IMR-90 (cell line): ENCODE measurements at regions not wholly inside any gene's neighbourhood (a gene's known extent, or its start where the extent isn't known, plus 50 kb on each side); places are given as distances from the start of the nearest gene placed in this dataset.

Source experiments
- ATAC-seq: fragments of 200-7000 bp; cut with Tn5 transposase; 2 replicates; pipeline ENCODE4 v1.9.1; 2020; ENCODE audit warnings: low read depth, mild to moderate bottlenecking, moderate library complexity
- BruUV-seq: library from RNA; stranded (reverse); fragments of 400-500 nt; replicated peaks from 2 replicates; lab custom pipeline; 2021; lab: Mats Ljungman, UMichigan
- CTCF ChIA-PET: fragments of 300-600 bp; formaldehyde crosslinking; extraction: SDS; loops from one replicate; lab custom pipeline; 2021; ENCODE audit warnings: antibody characterized with exemption; lab: Yijun Ruan, JAX
- POLR2A ChIA-PET: fragments of 300-600 bp; sonication (Branson Sonifier 250); formaldehyde crosslinking; loops from one replicate; lab custom pipeline; 2022; ENCODE audit warnings: antibody characterized with exemption; ENCODE audit not compliant: unreplicated experiment; lab: Charles Lee
- DNase-seq: peaks from one replicate; pipeline ENCODE4 v3.0.0; 2013
- H2AFZ ChIP-seq: replicated peaks from 2 replicates; pipeline ENCODE3; 2013; ENCODE audit warnings: low read length, mild to moderate bottlenecking; ENCODE audit not compliant: poor library complexity
- H2AK5ac ChIP-seq: 2 replicates; pipeline ENCODE4 v1.6.1; 2013; ENCODE audit warnings: low read depth, low read length, inconsistent platforms
- H2AK9ac ChIP-seq: replicated peaks from 2 replicates; pipeline ENCODE3; 2013; ENCODE audit warnings: mild to moderate bottlenecking, low read depth, low read length, moderate library complexity; ENCODE audit not compliant: poor library complexity
- H2BK120ac ChIP-seq: 2 replicates; pipeline ENCODE4 v1.6.1; 2013; ENCODE audit warnings: low read depth, low read length, inconsistent platforms
- H2BK15ac ChIP-seq: 3 replicates; pipeline ENCODE4 v1.6.1; 2013; ENCODE audit warnings: low read depth, low read length, inconsistent platforms
- H2BK20ac ChIP-seq: 2 replicates; pipeline ENCODE4 v1.6.1; 2013; ENCODE audit warnings: low read depth, mild to moderate bottlenecking, inconsistent platforms, low read length, moderate library complexity
- H2BK5ac ChIP-seq: 2 replicates; pipeline ENCODE4 v1.6.1; 2013; ENCODE audit warnings: mild to moderate bottlenecking, low read depth, low read length, inconsistent platforms; ENCODE audit not compliant: poor library complexity, severe bottlenecking
- H3K14ac ChIP-seq: replicated peaks from 2 replicates; pipeline ENCODE4 v1.6.1; 2013; ENCODE audit warnings: low read depth, low read length, inconsistent platforms
- H3K18ac ChIP-seq: 2 replicates; pipeline ENCODE4 v1.6.1; 2013; ENCODE audit warnings: low read depth, low read length, control low read depth
- H3K23ac ChIP-seq: 2 replicates; pipeline ENCODE4 v1.6.1; 2013; ENCODE audit warnings: low read depth, low read length, inconsistent platforms
- H3K27ac ChIP-seq: 2 replicates; pipeline ENCODE4 v1.5.1; 2013; ENCODE audit warnings: mild to moderate bottlenecking, control low read depth, low read length; ENCODE audit not compliant: insufficient read depth
- H3K27me3 ChIP-seq: 2 replicates; pipeline ENCODE4 v1.6.1; 2013; ENCODE audit warnings: low read length; ENCODE audit not compliant: control insufficient read depth, insufficient read depth
- H3K36me3 ChIP-seq: 2 replicates; pipeline ENCODE4 v1.6.1; 2013; ENCODE audit warnings: low read length, mixed read lengths; ENCODE audit not compliant: control insufficient read depth, insufficient read depth
- H3K4ac ChIP-seq: 2 replicates; pipeline ENCODE4 v1.6.1; 2013; ENCODE audit warnings: low read depth, low read length, inconsistent platforms
- H3K4me1 ChIP-seq: 2 replicates; pipeline ENCODE4 v1.6.1; 2013; ENCODE audit warnings: low read length, mixed read lengths; ENCODE audit not compliant: control insufficient read depth, insufficient read depth
- H3K4me2 ChIP-seq: 2 replicates; pipeline ENCODE4 v1.6.1; 2013; ENCODE audit warnings: low read depth, mild to moderate bottlenecking, control low read depth, low read length, moderate library complexity
- H3K4me3 ChIP-seq: 2 replicates; pipeline ENCODE4 v1.5.1; 2013; ENCODE audit warnings: low read depth, mild to moderate bottlenecking, control low read depth, low read length, moderate library complexity; ENCODE audit not compliant: insufficient read depth
- H3K56ac ChIP-seq: 2 replicates; pipeline ENCODE4 v1.6.1; 2013; ENCODE audit warnings: low read length, inconsistent platforms; ENCODE audit not compliant: insufficient read depth; ENCODE audit errors: extremely low read depth
- H3K79me1 ChIP-seq, 2 experiments: 2 replicates each; pipeline ENCODE4 v1.6.1; 2013; ENCODE audit warnings: low read length in 2 of 2, inconsistent platforms in 1 of 2, low read depth in 1 of 2
- H3K9ac ChIP-seq: 2 replicates; pipeline ENCODE4 v1.6.1; 2013; ENCODE audit warnings: low read depth, low read length, control low read depth
- H3K9me1 ChIP-seq: 2 replicates; pipeline ENCODE4 v1.6.1; 2013; ENCODE audit warnings: low read length, inconsistent platforms; ENCODE audit not compliant: insufficient read depth
- H3K9me3 ChIP-seq: 2 replicates; pipeline ENCODE4 v1.6.1; 2013; ENCODE audit warnings: low read length; ENCODE audit not compliant: control insufficient read depth, insufficient read depth
- H4K20me1 ChIP-seq: 2 replicates; pipeline ENCODE4 v1.6.1; 2013; ENCODE audit warnings: low read length, inconsistent platforms; ENCODE audit not compliant: insufficient read depth
- H4K5ac ChIP-seq: 2 replicates; pipeline ENCODE4 v1.6.1; 2013; ENCODE audit warnings: mild to moderate bottlenecking, low read depth, low read length, control low read depth
- H4K8ac ChIP-seq, 2 experiments: 2 replicates each; pipeline ENCODE4 v1.6.1; 2013; ENCODE audit warnings: low read depth in 2 of 2, low read length in 2 of 2, control low read depth in 1 of 2, inconsistent platforms in 1 of 2
- H4K91ac ChIP-seq: 2 replicates; pipeline ENCODE4 v1.6.1; 2013; ENCODE audit warnings: low read depth, low read length, inconsistent platforms; ENCODE audit not compliant: insufficient read depth
- BHLHE40 ChIP-seq: fragments of 150-350 bp; IDR thresholded peaks from 2 replicates; pipeline ENCODE4 v1.6.1; 2016; ENCODE audit warnings: mild to moderate bottlenecking, low read depth, low read length
- CEBPB ChIP-seq: IDR thresholded peaks from 2 replicates; pipeline ENCODE4 v1.6.1; 2012; ENCODE audit warnings: low read depth, low read length, improper control_type of control experiment
- ELK1 ChIP-seq: fragments of 150-350 bp; IDR thresholded peaks from 2 replicates; pipeline ENCODE4 v1.6.1; 2016; ENCODE audit warnings: low read depth, mild to moderate bottlenecking, low read length, moderate library complexity, borderline replicate concordance
- FOS ChIP-seq: fragments of 150-350 bp; IDR thresholded peaks from 2 replicates; pipeline ENCODE4 v1.6.1; 2016; ENCODE audit warnings: low read depth, low read length
- MAFK ChIP-seq: IDR thresholded peaks from 2 replicates; pipeline ENCODE4 v1.6.1; 2012; ENCODE audit warnings: low read depth, low read length, improper control_type of control experiment
- MAZ ChIP-seq: IDR thresholded peaks from 2 replicates; pipeline ENCODE4 v1.6.1; 2012; ENCODE audit warnings: low read depth, mild to moderate bottlenecking, low read length, improper control_type of control experiment, moderate library complexity, borderline replicate concordance
- MXI1 ChIP-seq: IDR thresholded peaks from 2 replicates; pipeline ENCODE4 v1.6.1; 2012; ENCODE audit warnings: low read depth, mild to moderate bottlenecking, low read length, moderate library complexity, borderline replicate concordance
- NFE2L2 ChIP-seq: fragments of 150-350 bp; IDR thresholded peaks from 2 replicates; pipeline ENCODE4 v1.6.1; 2016; ENCODE audit warnings: low read depth, mild to moderate bottlenecking, low read length
- POLR2A ChIP-seq: IDR thresholded peaks from 2 replicates; pipeline ENCODE4 v1.6.1; 2012; ENCODE audit warnings: mild to moderate bottlenecking, low read depth, low read length
- RAD21 ChIP-seq: IDR thresholded peaks from 2 replicates; pipeline ENCODE4 v1.6.1; 2012; ENCODE audit warnings: low read length, improper control_type of control experiment
- RCOR1 ChIP-seq: IDR thresholded peaks from 2 replicates; pipeline ENCODE4 v1.6.1; 2012; ENCODE audit warnings: mild to moderate bottlenecking, low read length, improper control_type of control experiment; ENCODE audit not compliant: insufficient replicate concordance
- USF2 ChIP-seq: fragments of 150-350 bp; IDR thresholded peaks from 2 replicates; pipeline ENCODE4 v1.6.1; 2017; ENCODE audit warnings: mild to moderate bottlenecking, antibody characterized with exemption, low read length, low read depth
- WGBS, 2 experiments: methylation state at CpG; one replicate each; pipeline versions ENCODE4 v1.1.5 to v1.1.7; 2013; ENCODE audit warnings: missing lambda C conversion rate in 2 of 2; ENCODE audit not compliant: insufficient read length in 1 of 2; ENCODE audit errors: extremely low coverage in 2 of 2; 5-methylcytosine and 5-hydroxymethylcytosine counted together
- dilution Hi-C: fragments of 300-500 bp; cut with HindIII; formaldehyde crosslinking; loops from one replicate; pipeline ENCODE4 v1.14.3; 2018; ENCODE audit warnings: low sequenced_read_pairs; ENCODE audit not compliant: unreplicated experiment
- in situ Hi-C: fragments of 300-500 bp; cut with MboI; formaldehyde crosslinking; loops from 3 replicates; pipeline ENCODE4 v1.14.3; 2019; ENCODE audit warnings: low sequenced_read_pairs, inconsistent platforms, mixed read lengths
- intact Hi-C: fragments of 100-400 bp; cut with micrococcal nuclease; formaldehyde crosslinking; loops from 2 replicates; pipeline ENCODE4 v1.10.0; 2022

- H3K4me1 ChIP-seq = no peaks in the 10 kb centered on the region
- H3K4ac ChIP-seq = no peak overlapping the region
- no peak overlapping the region for H3K18ac ChIP-seq
- ATAC-seq = no peak
- no peak overlapping the region for H2BK5ac ChIP-seq
- H4K5ac ChIP-seq = no peak overlapping the region
- H4K8ac ChIP-seq = no peak overlapping the region
- intact Hi-C loops = no loop called here
- DNase-seq = no peak
- no peak overlapping the region for H3K27ac ChIP-seq
- no peak overlapping the region for H3K56ac ChIP-seq
- H3K4me3 ChIP-seq = no peak overlapping the region
- no peak overlapping the region for H3K14ac ChIP-seq
- H3K9me1 ChIP-seq = no peaks in the 10 kb centered on the region
- no peak overlapping the region for H2AFZ ChIP-seq
- H2BK15ac ChIP-seq = no peak overlapping the region
- no peaks in the 10 kb centered on the region for H4K20me1 ChIP-seq
- no CpG with 5 or more reads among the region's 1 CpG for WGBS, 2 experiments
- no peak overlapping the region for H2AK5ac ChIP-seq
- no peak overlapping the region for H3K4me2 ChIP-seq
- H3K79me1 ChIP-seq = no peaks in the 10 kb centered on the region
- H3K27me3 ChIP-seq = no peaks in the 10 kb centered on the region
- peaks cover 3% of the 10 kb centered on the region; the same call in 1 of the 2 replicates for H3K9me3 ChIP-seq
- H2BK20ac ChIP-seq = no peak overlapping the region
- BruUV-seq = no TSS peak
- dilution Hi-C loops = no loop called here
- ChIA-PET POLR2A (no interaction called here), CTCF (no interaction called here)
- TF ChIP-seq BHLHE40 (no peak), MAZ (no peak), ELK1 (no peak), POLR2A (no peak), NFE2L2 (no peak), RCOR1 (no peak), MXI1 (no peak), RAD21 (no peak), CEBPB (no peak), FOS (no peak), MAFK (no peak), USF2 (no peak)
- H3K36me3 ChIP-seq = no peaks in the 10 kb centered on the region
- no peak overlapping the region for H4K91ac ChIP-seq
- H3K9ac ChIP-seq = no peak overlapping the region
- H3K23ac ChIP-seq = no peak overlapping the region
- in situ Hi-C loops = no loop called here
- H2BK120ac ChIP-seq = no peak overlapping the region
- H2AK9ac ChIP-seq = no peak overlapping the region
Observed at GRCh38 chr6:48236375-48236774, 125.4 kb upstream of the PTCHD4 start.
